GM21723 (cell line): ENCODE measurements at regions not wholly inside any gene's neighbourhood (a gene's known extent, or its start where the extent isn't known, plus 50 kb on each side); places are given as distances from the start of the nearest gene placed in this dataset.

Source experiments
- ATAC-seq: cut with Tn5 transposase; IDR thresholded peaks from one replicate; pipeline ENCODE4 v1.9.1; 2021; ENCODE audit warnings: mild to moderate bottlenecking, moderate library complexity; ENCODE audit not compliant: unreplicated experiment

DNA sequence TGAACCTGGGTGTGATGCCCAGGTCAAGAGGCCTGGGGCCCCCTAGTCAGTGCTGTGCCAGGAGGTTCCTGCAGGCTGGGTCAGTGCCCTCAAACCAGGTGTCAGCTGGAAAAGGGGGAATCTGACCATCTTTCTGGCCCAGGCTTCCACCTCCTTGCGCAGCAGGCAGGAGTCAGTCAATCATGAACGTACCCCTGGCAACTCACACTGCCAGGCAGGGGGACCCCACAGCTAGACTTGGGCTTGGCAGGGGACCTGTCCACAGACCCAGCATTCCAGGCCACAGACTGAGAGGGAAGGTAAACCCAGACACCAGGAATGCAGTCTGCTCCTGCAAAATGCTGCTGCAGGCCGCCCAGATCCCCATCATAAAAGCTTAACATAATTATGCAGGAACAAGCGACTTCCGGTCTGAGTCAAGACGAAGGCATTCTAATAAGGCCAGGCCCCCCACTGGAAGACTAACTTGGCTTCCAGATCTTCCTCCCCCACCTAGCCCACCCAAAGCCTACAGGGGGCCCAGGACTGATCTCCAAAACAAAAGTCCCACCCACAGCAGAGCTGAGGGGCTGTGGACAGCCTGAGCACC, 156.3 kb downstream of the BCOR start:
- ATAC-seq = no peak

DNA sequence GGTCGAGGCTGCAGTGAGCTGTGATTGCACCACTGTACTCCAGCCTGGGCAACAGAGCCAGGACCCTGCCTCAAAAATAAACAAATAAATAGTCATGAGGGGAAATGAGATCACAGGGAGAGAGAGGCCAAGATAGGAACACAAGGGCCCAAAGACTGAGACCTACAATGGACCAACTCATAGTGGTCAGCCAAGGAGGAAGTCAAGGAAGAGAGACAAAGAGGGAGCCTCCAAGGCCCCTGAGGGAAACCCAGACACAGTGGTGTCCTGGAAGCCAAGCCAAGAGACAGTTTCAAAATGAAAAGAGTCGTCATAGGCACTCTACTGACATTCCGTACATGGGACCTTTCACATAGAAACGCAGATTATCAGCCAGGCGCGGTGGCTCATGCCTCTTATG, 153.3 kb downstream of the BCOR start:
- no peak for ATAC-seq

DNA sequence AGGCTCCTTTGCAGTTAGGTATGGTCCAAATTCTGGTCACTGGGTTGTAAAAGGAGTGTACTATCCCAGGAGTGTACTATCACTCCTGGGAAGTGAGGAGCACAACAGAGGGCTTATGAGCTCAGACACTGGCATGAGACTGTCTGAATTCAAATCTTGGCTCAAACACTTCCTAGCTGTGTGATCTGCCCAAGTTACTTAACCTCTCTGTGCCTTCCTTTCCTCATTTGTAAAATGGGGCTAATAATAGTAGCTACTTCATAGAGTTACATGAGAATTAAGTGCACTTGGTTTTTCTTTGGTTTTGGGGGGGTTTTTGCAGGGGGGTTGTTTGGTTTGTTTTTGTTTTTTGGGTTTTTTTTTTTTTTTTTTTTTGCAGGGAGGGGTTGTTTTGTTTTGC, 152.0 kb downstream of the BCOR start:
- ATAC-seq = no peak

DNA sequence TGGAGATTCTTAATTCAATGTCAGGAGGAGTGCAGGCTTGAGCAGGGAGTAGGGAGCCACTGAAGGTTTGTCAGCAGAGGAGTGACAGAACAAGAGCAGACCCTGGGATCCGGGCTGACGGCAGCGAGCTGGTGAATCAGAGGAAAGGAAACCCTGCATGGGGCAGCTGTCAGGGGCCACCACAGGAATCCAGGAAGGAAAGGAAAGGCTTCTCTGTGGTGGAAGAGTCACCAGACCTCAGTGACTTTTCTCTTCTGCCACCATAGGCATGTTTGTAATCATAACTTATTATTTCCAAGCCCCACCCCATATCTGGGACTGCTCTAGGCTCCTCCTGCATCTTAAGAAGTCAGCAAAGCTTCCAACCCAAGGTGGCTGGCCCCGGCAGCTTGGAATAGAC, 150.9 kb downstream of the BCOR start:
- ATAC-seq = no peak

DNA sequence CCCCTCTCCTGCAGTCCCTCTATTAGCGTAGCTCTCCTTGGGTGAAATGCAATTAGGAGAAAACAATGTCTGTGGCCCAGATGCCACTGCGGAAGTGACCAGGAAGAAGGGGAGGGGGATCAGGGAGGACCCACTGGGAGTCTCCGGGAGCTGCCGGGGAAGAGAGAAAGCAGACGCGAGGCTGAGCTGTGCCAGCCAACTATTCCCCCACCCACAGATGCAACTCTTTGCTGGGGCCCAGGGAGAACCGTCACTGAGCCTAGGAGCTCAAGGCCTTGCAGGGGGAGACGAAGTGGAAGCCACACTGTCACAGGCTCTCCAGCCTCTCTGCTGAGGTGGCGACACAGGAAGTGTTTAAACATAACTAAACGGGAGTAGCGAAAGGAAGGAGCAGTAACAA, 149.2 kb downstream of the BCOR start:
- ATAC-seq = no peak

DNA sequence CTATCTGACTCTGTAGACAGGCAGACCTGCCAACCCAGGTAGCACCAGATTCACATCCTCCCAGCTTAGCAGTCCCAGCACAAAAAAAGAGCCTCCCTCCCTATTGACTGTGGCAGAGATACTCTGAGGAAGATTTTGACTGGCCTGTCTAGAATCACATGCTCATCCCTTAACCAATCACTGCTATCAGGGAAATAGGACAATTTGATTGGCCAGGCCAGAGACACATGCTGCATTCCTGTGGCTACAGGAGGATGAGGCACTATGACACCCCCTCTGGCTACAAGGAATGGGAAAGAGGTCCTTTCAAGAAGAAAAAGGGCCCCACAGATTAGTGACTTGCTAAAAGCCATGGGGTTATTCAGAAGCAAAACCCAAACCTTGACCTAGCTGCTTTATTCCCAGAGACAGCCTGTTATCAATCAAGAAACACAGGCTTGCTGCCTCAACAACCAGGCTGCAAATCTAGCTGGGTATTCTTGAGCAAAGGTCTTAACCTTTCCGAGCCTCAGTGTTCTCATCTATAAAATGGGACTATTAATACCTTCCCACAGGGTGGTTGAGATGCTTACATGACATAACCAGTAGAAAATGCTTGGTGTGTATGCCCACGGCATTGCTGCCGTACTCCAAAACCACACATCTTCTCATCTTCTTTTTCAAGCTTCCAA, 147.6 kb downstream of the BCOR start:
- no peak for ATAC-seq

DNA sequence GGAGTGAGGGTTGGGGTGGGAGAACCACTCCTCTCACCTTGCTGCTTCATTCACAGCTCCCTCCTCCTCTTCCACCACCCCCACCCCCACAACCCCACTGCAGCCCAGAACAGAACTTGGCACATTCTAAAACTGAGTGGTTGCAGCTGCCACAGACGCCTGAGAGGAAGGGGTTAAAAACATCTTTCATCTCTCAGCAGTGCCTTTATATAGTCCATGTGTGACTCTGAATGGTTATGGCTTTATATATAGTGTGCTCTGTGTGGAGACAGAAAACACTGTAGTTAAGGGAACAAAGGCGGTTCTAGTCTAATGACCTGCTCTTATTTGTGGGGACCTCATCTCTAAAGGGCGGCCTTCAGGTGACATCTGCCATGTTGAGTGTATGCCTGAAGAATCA, 144.8 kb downstream of the BCOR start:
- no peak for ATAC-seq

DNA sequence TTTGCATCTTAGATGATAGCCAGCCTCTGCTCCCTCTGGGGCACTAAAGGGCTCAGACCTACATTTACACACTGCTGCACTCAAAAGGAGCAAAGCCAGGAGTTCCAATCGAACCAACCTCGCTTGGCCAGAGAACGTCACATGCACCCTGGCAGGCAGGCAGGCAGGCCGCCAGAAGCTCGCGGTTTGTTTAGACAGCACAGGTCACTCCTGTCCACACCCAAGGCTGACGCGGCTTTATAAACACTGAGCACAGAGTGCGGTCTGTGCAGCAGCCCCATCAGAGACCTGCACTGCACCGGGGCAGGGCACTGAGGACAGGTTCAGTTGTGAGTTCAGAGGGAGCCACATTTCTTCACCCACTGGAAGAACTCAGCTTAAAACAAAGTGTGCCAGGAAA, 143.9 kb downstream of the BCOR start:
- no peak for ATAC-seq

DNA sequence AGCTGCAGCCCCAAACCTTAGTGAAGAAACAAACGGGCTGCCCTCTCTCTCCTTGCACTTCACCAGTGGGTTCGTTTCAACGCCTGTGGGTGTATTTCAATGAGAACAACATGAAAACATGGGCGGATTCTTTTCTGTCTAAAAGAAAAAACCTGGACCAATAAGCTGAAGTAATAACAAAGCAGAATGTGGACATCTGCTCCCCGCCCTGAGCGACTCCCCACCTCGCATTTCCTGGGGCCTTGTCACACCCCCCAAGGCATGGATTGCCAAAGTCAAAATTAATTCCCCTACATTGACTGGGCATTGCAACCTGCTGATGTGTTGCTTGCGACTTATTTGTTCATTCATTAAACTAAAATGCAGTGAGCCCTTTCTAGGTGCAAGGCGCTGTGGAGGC, 142.9 kb downstream of the BCOR start:
- ATAC-seq = no peak

DNA sequence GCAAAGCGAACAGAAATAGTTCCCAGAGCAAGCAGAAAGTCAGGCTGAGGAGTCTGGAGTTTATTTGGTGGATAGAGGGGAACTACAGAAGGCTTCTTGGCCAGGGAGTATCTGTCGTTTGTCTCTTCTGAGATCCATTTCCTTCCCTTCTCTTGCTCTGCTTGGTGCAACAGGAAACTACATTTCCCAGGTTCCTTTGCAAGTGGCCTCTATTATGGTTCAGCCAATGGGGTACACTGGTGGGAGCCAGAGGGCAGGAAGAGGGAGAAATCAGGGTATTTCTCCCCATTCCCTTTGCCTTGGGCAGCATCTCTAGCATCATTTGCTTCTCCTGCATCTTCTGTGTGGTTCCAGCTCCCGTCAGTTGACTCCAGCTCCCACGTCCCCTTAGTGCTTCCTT, 142.1 kb downstream of the BCOR start:
- no peak for ATAC-seq

DNA sequence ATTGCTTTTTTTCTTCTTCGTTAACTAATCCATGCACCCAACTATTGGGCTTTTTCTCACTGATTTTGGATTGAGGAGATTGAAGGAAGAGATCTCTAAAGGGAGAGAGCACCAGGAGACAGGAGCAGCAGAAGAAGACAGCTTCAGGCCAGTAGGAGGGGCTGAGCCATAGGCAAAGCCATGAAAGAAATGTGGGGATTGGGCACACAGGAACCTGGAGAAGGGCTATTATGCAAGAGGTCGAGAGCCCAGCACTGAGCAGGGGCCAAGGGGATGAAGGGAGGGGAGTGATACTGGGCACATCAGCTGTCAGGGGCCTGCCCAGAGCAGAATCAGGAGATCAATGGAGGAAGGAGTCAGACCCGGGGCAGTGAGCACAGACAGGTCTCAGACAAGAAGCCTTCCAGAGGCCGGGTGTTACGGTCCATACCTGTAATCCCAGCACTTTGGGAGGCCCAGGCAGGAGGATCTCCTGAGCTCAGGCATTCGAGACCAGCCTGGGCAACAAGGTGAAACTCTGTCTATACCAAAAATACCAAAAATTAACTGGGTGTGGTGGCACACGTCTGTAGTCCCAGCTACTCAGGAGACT, 140.9 kb downstream of the BCOR start:
- no peak for ATAC-seq

DNA sequence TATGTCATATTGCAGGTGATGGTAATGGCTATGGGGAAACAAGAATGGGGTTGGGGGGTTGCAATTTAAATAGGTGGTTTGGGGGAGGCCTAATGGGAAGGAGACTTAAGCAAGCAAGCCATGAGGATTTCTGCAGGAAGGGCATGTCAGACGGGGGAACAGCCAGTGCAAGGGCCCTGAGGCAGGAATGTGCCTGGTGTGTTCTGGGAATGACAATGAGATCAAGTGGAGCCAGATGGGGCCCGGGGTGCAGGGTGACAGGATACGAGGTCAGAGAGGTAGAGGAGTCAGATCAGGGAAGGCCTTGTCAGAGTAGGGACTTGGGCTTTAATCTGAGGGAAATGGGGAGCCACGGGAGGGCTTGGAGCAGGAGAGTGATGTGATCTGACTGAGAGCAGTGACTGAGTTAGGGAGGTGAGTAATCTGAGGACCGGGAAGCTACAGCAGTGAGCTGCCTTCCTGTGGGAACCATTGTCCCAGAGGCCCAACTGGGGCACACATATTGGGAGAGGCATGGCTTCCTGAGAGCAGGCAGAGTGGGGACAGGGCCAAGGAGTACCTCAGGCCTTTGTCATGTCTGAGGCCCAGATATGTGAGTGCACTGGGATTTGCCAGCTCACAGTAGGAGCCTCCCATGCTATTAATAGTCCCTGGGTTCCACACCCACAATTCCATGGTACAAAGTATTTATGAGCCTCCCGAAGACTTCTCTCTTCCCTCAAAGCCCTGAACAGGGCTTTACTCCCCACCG, 139.8 kb downstream of the BCOR start:
- no peak for ATAC-seq

DNA sequence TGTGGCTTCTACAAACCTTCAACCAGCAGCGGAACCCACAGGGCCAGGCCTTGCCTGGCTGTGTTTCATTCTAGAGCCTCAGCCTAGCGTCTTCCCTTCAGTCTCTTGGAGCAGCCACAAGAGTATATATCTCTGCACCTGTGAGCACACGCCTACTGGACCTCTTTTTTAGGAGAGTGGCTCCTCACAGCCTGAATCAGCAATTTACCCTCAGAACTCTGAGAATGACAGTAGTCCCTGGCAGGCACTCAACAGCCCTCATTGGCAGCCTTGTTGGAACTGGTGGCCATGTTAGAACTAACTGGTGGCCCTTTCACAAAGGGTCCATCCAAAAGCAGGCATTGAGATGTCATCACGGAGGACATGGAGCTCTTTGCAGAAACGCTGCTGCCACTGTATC, 138.9 kb downstream of the BCOR start:
- no peak for ATAC-seq

DNA sequence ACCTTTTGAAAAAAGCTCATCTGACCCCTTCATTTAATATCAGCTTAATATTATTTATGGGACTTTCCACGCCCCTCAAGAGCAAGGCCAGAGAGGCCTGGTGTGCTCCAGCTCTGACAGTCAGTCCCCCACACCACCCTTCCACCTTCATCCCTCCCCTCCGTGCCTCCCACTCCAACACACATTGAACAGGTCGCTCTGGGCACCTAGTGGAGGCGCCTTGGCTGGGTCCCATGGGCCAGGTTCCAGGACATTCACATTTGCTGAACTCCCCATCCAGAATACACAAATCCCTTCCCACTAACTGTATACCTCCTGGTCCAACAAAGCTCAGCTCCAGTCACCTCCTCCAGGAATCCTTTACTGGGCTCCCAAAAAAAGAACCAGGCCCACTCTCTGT, 137.5 kb downstream of the BCOR start:
- no peak for ATAC-seq

DNA sequence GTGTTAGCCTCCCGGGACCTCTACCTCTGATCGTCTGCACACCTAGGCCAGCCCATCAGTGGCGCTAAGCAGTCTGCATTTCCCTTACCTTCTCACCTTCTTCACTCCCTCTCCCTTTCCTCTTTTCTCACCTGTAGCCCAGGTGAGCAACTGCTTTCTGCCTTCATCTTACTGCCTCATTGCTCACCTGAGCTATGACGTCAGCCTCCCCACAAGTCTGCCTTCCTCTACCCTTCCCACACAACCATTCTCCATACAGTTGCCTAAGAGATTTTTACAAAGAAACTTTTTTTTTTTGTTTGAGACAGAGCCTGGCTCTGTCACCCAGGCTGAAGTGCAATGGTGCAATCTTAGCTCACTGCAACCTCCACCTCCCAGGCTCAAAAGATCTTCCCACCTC, 136.3 kb downstream of the BCOR start:
- no peak for ATAC-seq

DNA sequence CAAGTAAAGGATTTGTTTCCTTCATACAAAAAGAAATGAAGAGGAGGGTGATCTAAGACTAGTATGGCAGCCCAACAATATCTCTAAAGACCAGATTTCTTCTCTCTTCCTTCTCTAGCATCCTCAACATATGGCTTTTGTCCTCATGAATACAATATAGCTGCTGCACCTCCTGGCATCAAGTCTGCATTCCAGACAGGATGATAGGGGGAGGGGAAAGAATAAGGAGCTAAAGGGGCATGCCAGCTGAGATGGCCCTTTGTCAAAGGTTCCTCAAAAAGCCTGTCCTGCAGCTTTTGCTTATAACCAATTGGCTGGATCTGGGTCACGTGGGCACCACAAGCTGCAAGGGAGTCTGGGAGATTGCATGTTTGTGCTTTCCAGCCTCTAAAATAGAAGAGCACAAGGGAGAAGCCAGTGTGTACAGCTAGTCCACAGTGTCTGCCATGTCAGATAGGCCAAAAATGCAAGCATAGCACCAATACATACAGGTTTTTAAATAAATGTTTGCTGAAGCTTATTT, 132.6 kb downstream of the BCOR start:
- no peak for ATAC-seq

DNA sequence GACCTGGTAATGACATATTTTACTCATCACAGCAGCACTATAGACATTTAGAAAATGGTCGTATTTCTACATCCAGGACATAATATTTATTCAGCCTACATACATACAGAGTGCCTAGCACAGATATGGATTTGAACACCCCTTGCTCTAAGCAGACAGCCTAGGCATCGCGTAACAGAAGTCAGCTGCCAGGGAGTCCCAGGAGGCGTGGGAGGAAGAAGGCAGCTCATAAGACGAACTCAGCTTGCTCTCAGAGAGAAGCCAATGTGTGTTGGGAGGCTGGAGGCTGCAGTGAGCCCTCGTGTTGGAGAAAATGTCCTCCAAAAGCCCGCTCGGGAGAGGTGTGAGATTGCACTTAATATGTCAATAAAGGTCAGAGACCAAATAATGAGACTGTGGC, 131.6 kb downstream of the BCOR start:
- no peak for ATAC-seq

DNA sequence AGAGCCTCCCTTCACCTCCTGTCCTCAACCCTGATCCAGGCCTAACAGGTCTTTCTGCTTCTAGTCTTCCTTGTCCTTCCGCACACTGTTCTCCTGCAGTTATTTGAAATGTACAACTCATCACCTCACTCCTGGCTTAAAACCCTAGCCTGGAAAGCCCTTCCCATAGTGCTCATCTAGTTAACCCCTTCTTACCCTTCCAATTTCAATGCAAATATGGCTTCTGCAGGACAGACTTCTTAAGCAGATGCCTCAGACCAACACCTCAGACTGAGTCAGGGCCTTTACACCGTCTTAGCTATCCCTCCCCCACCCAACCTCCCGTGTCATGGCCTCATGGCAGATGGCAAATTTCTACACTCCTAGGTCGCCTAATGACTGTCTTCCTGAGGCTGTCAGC, 130.4 kb downstream of the BCOR start:
- no peak for ATAC-seq

DNA sequence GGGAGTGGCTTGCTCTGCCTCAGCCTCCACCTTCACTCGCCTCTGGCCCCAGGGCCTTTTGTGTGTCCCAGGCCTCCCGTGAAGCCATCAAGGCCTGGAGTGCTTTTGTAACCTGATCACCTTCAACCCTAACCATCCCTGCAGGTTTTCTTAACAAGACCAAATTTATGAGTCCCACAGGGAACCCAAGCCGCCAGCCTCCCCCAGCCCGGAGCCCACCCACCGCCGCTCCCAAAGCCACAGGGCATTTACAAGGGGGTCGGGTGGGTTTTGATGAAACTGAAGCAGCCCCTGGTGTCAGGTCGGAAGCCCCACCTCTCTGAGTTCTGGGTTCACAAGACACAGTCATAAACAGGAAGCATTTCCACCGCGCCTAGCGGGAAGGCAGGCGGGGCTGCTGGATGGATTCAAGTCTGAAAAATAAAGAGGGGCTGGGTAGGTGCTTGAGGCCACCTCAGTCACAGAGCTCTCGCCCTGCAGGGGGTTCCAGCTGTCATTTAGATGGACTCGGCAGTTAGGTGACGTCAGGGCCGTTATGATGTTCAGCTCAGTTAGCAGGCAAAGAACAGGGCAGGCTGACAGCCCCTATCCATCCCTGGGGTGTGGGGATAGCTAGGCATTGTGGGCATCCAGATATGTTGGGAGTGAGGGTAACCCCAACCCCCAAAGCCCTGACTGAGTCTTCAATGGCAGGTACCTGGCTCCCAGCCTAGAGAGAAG, 128.5 kb downstream of the BCOR start:
- ATAC-seq = no peak

DNA sequence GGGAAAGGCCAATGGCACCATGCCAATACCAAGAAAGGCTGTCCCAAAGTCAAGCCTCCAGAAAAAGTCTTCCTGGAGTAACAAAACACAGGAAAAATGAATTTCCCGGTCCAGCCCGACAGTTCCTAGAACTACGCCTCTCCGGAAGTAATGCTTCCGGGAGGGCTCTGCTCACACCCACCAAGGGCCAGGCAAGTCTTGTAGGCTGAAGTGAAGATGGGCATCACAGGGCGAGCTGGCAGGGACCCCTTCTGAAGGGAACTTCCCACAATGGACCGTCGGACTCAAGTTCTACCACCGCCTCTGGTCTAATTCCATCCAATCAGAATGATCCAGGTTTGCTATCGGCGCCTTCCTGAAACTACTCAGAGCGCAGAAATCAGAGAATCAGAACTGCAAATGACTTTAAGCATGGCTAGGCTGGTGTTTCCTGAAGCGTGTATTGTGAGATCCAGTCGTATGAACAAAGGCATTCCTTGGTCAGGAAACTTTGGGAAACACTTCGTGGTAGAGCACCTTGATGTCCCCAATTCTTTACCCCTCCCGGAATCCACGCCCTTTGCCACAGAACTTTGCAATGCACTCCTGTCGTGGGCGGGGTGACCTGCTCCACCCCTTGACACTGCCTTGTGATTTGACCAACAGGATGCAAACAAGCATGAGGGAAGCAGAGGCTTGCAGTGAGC, 127.8 kb downstream of the BCOR start:
- no peak for ATAC-seq

DNA sequence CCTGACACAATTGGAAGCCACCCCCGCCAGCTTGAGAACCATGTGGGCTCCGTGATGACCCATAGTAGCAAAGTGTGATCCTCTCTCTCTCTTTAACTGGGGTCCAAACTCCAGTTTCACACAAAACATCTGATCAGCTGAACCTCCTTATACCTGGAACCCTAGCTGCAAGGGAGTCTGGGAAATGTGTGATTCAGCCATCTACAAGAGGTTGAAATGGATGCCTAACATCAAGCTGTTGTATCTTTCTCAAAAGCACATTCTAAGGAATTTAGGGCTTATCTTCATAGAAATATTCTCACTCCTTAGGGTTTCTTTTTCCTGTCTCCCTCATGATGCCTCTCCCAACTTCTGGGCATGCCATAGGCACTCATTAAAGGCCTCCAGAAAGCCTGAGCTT, 126.0 kb downstream of the BCOR start:
- ATAC-seq = no peak
